KMS-11 (cell line): ENCODE measurements at regions not wholly inside any gene's neighbourhood (a gene's known extent, or its start where the extent isn't known, plus 50 kb on each side); places are given as distances from the start of the nearest gene placed in this dataset.

Experiments used
- H2AFZ ChIP-seq: fragments of 200-600 bp; sonication (generic); 2 replicates; pipeline ENCODE4 v1.6.1; 2016; ENCODE audit warnings: antibody characterized with exemption, mixed run types, low read depth
- H3K27ac ChIP-seq: fragments of 200-600 bp; sonication (generic); 2 replicates; pipeline ENCODE4 v1.6.1; 2016; ENCODE audit warnings: mild to moderate bottlenecking, mixed run types
- H3K27me3 ChIP-seq: fragments of 200-600 bp; sonication (generic); 2 replicates; pipeline ENCODE4 v1.6.1; 2017; ENCODE audit warnings: mild to moderate bottlenecking, low read depth, mixed run types, moderate library complexity; ENCODE audit not compliant: insufficient read depth
- H3K36me3 ChIP-seq: fragments of 200-600 bp; sonication (generic); 2 replicates; pipeline ENCODE4 v1.6.1; 2017; ENCODE audit warnings: mild to moderate bottlenecking, mixed run types; ENCODE audit not compliant: insufficient read depth
- H3K4me1 ChIP-seq: fragments of 200-600 bp; sonication (generic); 2 replicates; pipeline ENCODE4 v1.6.1; 2016; ENCODE audit warnings: mild to moderate bottlenecking, low read depth, mixed run types; ENCODE audit not compliant: poor library complexity, severe bottlenecking
- H3K4me2 ChIP-seq: fragments of 200-600 bp; sonication (generic); 2 replicates; pipeline ENCODE4 v1.7.0; 2016; ENCODE audit warnings: mild to moderate bottlenecking, mixed run types
- H3K4me3 ChIP-seq: fragments of 200-600 bp; sonication (generic); IDR thresholded peaks from 2 replicates; pipeline ENCODE4 v1.6.1; 2017; ENCODE audit warnings: low read depth, low read length, mixed read lengths; ENCODE audit not compliant: insufficient read depth
- H3K79me2 ChIP-seq: fragments of 200-600 bp; sonication (generic); 2 replicates; pipeline ENCODE4 v1.6.1; 2016; ENCODE audit warnings: low read depth, mixed run types; ENCODE audit not compliant: insufficient read depth
- H3K9ac ChIP-seq: fragments of 200-600 bp; sonication (generic); 2 replicates; pipeline ENCODE4 v1.6.1; 2016; ENCODE audit warnings: mild to moderate bottlenecking, mixed run types
- H4K20me1 ChIP-seq: fragments of 200-600 bp; sonication (generic); 2 replicates; pipeline ENCODE4 v1.6.1; 2016; ENCODE audit warnings: mild to moderate bottlenecking, mixed run types; ENCODE audit not compliant: insufficient read depth
- CTCF ChIP-seq: fragments of 200-600 bp; sonication (generic); conservative IDR thresholded peaks from 2 replicates; pipeline ENCODE4 v1.6.1; 2017; ENCODE audit warnings: low read depth, mild to moderate bottlenecking, antibody characterized with exemption, low read length, moderate library complexity, mixed read lengths

- Histone ChIP-seq H3K4me1 (no peaks in the 10 kb centered on the region), H3K79me2 (no peaks in the 10 kb centered on the region), H2AFZ (no peak overlapping the region), H3K27me3 (no peaks in the 10 kb centered on the region), H3K9ac (no peak overlapping the region), H3K36me3 (no peaks in the 10 kb centered on the region), H3K4me3 (no peak overlapping the region), H4K20me1 (no peaks in the 10 kb centered on the region), H3K4me2 (no peak overlapping the region), H3K27ac (no peak overlapping the region)
- no peak for TF ChIP-seq CTCF
Measured at GRCh38 chr17:14744761-14745473, 444.0 kb downstream of the HS3ST3B1 start.

GRCh38 chr17:14741491-14741890 is 440.6 kb downstream of the HS3ST3B1 start:
- no peaks in the 10 kb centered on the region for H4K20me1 ChIP-seq
- H3K4me2 ChIP-seq, result no peak overlapping the region
- no peaks in the 10 kb centered on the region for H3K79me2 ChIP-seq
- H3K4me1 ChIP-seq, result no peaks in the 10 kb centered on the region
- no peak overlapping the region for H3K9ac ChIP-seq
- H2AFZ ChIP-seq, result no peak overlapping the region
- no peak overlapping the region for H3K27ac ChIP-seq
- TF ChIP-seq CTCF, result no peak
- no peaks in the 10 kb centered on the region for H3K27me3 ChIP-seq
- no peak overlapping the region for H3K4me3 ChIP-seq
- H3K36me3 ChIP-seq, result no peaks in the 10 kb centered on the region

- Histone ChIP-seq H2AFZ (no peak overlapping the region), H3K4me1 (no peaks in the 10 kb centered on the region), H3K27ac (no peak overlapping the region), H3K36me3 (no peaks in the 10 kb centered on the region), H4K20me1 (no peaks in the 10 kb centered on the region), H3K79me2 (no peaks in the 10 kb centered on the region), H3K4me3 (no peak overlapping the region), H3K4me2 (no peak overlapping the region), H3K9ac (no peak overlapping the region), H3K27me3 (no peaks in the 10 kb centered on the region)
- TF ChIP-seq CTCF, result no peak
Measured at GRCh38 chr17:14739656-14740431, 439.0 kb downstream of the HS3ST3B1 start.

GRCh38 chr17:14738652-14738988 is 437.7 kb downstream of the HS3ST3B1 start:
- no peak overlapping the region for H3K9ac ChIP-seq
- H3K79me2 ChIP-seq, result no peaks in the 10 kb centered on the region
- H3K4me1 ChIP-seq, result no peaks in the 10 kb centered on the region
- H2AFZ ChIP-seq, result no peak overlapping the region
- no peak overlapping the region for H3K4me3 ChIP-seq
- H3K4me2 ChIP-seq, result no peak overlapping the region
- H4K20me1 ChIP-seq, result no peaks in the 10 kb centered on the region
- no peak for TF ChIP-seq CTCF
- no peak overlapping the region for H3K27ac ChIP-seq
- no peaks in the 10 kb centered on the region for H3K36me3 ChIP-seq
- H3K27me3 ChIP-seq, result no peaks in the 10 kb centered on the region
